H9 (cell line): ENCODE measurements at regions not wholly inside any gene's neighbourhood (a gene's known extent, or its start where the extent isn't known, plus 50 kb on each side); places are given as distances from the start of the nearest gene placed in this dataset.

Source experiments
- DNase-seq: peaks from one replicate; pipeline ENCODE4 v3.0.0-alpha.2; 2017
- H2AFZ ChIP-seq: one replicate; pipeline ENCODE4 v1.6.1; 2013; ENCODE audit warnings: mild to moderate bottlenecking, low read length, control low read depth, moderate library complexity
- H2AK5ac ChIP-seq: 2 replicates; pipeline ENCODE4 v1.6.1; 2013; ENCODE audit warnings: low read length, control low read depth, mixed read lengths; ENCODE audit not compliant: insufficient read length
- H2BK120ac ChIP-seq: one replicate; pipeline ENCODE4 v1.6.1; 2013; ENCODE audit warnings: low read depth, mild to moderate bottlenecking, low read length, control low read depth, inconsistent platforms; ENCODE audit not compliant: poor library complexity, severe bottlenecking
- H2BK12ac ChIP-seq: 2 replicates; pipeline ENCODE4 v1.6.1; 2013; ENCODE audit warnings: low read length, control low read depth, mixed read lengths, low read depth; ENCODE audit not compliant: insufficient read length
- H2BK15ac ChIP-seq: 2 replicates; pipeline ENCODE4 v1.6.1; 2013; ENCODE audit warnings: low read depth, low read length, control low read depth
- H2BK20ac ChIP-seq: one replicate; pipeline ENCODE4 v1.6.1; 2013; ENCODE audit warnings: low read depth, mild to moderate bottlenecking, low read length, control low read depth, inconsistent platforms; ENCODE audit not compliant: poor library complexity, severe bottlenecking
- H2BK5ac ChIP-seq: 2 replicates; pipeline ENCODE4 v1.6.1; 2013; ENCODE audit warnings: low read length, control low read depth, mixed read lengths; ENCODE audit not compliant: insufficient read length
- H3K14ac ChIP-seq: 2 replicates; pipeline ENCODE4 v1.6.1; 2013; ENCODE audit warnings: low read length, control low read depth; ENCODE audit not compliant: insufficient read depth
- H3K18ac ChIP-seq: 2 replicates; pipeline ENCODE4 v1.6.1; 2013; ENCODE audit warnings: low read depth, mild to moderate bottlenecking, mixed read lengths, low read length, control low read depth; ENCODE audit not compliant: insufficient read length
- H3K23ac ChIP-seq: 2 replicates; pipeline ENCODE4 v1.6.1; 2013; ENCODE audit warnings: low read length, control low read depth, mixed read lengths, low read depth; ENCODE audit not compliant: insufficient read length
- H3K23me2 ChIP-seq: 2 replicates; pipeline ENCODE4 v1.6.1; 2013; ENCODE audit warnings: low read depth, mild to moderate bottlenecking, mixed read lengths, low read length, control low read depth; ENCODE audit not compliant: insufficient read length, poor library complexity, severe bottlenecking
- H3K27ac ChIP-seq: 2 replicates; pipeline ENCODE4 v1.5.1; 2013; ENCODE audit warnings: low read length, control low read depth, mixed read lengths, low read depth; ENCODE audit not compliant: insufficient read length
- H3K27me3 ChIP-seq: 2 replicates; pipeline ENCODE4 v1.6.1; 2013; ENCODE audit warnings: low read length, control low read depth, inconsistent platforms; ENCODE audit not compliant: insufficient read depth
- H3K4ac ChIP-seq: 2 replicates; pipeline ENCODE4 v1.6.1; 2013; ENCODE audit warnings: low read depth, mild to moderate bottlenecking, control low read depth, inconsistent platforms, low read length, moderate library complexity
- H3K4me1 ChIP-seq: 2 replicates; pipeline ENCODE4 v1.6.1; 2013; ENCODE audit warnings: low read length, control low read depth, inconsistent platforms; ENCODE audit not compliant: insufficient read depth
- H3K4me2 ChIP-seq: 2 replicates; pipeline ENCODE4 v1.6.1; 2013; ENCODE audit warnings: low read length, control low read depth, mixed read lengths; ENCODE audit not compliant: insufficient read length, insufficient read depth
- H3K56ac ChIP-seq: 2 replicates; pipeline ENCODE4 v1.6.1; 2013; ENCODE audit warnings: low read depth, mild to moderate bottlenecking, mixed read lengths, low read length, control low read depth; ENCODE audit not compliant: insufficient read length
- H3K79me1 ChIP-seq: 2 replicates; pipeline ENCODE4 v1.6.1; 2013; ENCODE audit warnings: low read depth, mild to moderate bottlenecking, moderate library complexity, low read length, control low read depth, inconsistent platforms; ENCODE audit not compliant: insufficient read depth, poor library complexity, severe bottlenecking
- H3K79me2 ChIP-seq: 2 replicates; pipeline ENCODE4 v1.6.1; 2013; ENCODE audit warnings: low read length, control low read depth, inconsistent platforms; ENCODE audit not compliant: insufficient read depth
- H3K9ac ChIP-seq: 2 replicates; pipeline ENCODE4 v1.6.1; 2013; ENCODE audit warnings: low read length, control low read depth, mixed read lengths; ENCODE audit not compliant: insufficient read length; ENCODE audit errors: extremely low read depth
- H3K9me3 ChIP-seq: one replicate; pipeline ENCODE4 v1.6.1; 2013; ENCODE audit warnings: low read depth, low read length, inconsistent platforms; ENCODE audit not compliant: control insufficient read depth
- H3T11ph ChIP-seq: one replicate; pipeline ENCODE4 v1.6.1; 2013; ENCODE audit warnings: mild to moderate bottlenecking, low read length, control low read depth, inconsistent platforms
- H4K20me1 ChIP-seq: one replicate; pipeline ENCODE4 v1.6.1; 2013; ENCODE audit not compliant: control insufficient read depth, insufficient read length, insufficient read depth
- H4K5ac ChIP-seq: 2 replicates; pipeline ENCODE4 v1.6.1; 2013; ENCODE audit warnings: low read depth, mild to moderate bottlenecking, mixed read lengths, low read length, control low read depth; ENCODE audit not compliant: insufficient read length
- H4K8ac ChIP-seq: replicated peaks from 2 replicates; pipeline ENCODE4 v1.6.1; 2013; ENCODE audit warnings: low read length, control low read depth, mixed read lengths, low read depth; ENCODE audit not compliant: insufficient read length
- H4K91ac ChIP-seq: 2 replicates; pipeline ENCODE4 v1.6.1; 2013; ENCODE audit warnings: low read depth, mild to moderate bottlenecking, moderate library complexity, mixed read lengths, low read length, control low read depth; ENCODE audit not compliant: insufficient read length
- H3K27ac Mint-ChIP-seq, 3 experiments: 2 replicates in 2 of 3; 3 replicates in 1 of 3; pipeline ENCODE4 v1.8.0; 2020 to 2021; ENCODE audit warnings: mixed read lengths in 3 of 3, mild to moderate bottlenecking in 1 of 3, moderate library complexity in 1 of 3
- H3K27me3 Mint-ChIP-seq: 2 replicates; pipeline ENCODE4 v1.8.0; 2021; ENCODE audit warnings: low read depth, mild to moderate bottlenecking, moderate library complexity, mixed read lengths
- H3K36me3 Mint-ChIP-seq, 3 experiments: 2 replicates in 2 of 3; 3 replicates in 1 of 3; pipeline ENCODE4 v1.8.0; 2020 to 2021; ENCODE audit warnings: low read depth in 3 of 3, mixed read lengths in 3 of 3; ENCODE audit not compliant: insufficient read depth in 1 of 3
- H3K4me1 Mint-ChIP-seq, 2 experiments: 2 replicates each; pipeline ENCODE4 v1.8.0; 2020; ENCODE audit warnings: mixed read lengths in 2 of 2
- H3K4me3 Mint-ChIP-seq, 2 experiments: 2 replicates in 1 of 2; 3 replicates in 1 of 2; pipeline ENCODE4 v1.8.0; 2020 to 2021; ENCODE audit warnings: mild to moderate bottlenecking in 2 of 2, mixed read lengths in 2 of 2, moderate library complexity in 1 of 2
- H3K9me3 Mint-ChIP-seq, 2 experiments: 2 replicates in 1 of 2; 3 replicates in 1 of 2; pipeline ENCODE4 v1.8.0; 2020; ENCODE audit warnings: mild to moderate bottlenecking in 2 of 2, mixed read lengths in 2 of 2, moderate library complexity in 1 of 2
- CTCF ChIP-seq: fragments of 200-600 bp; sonication (generic); conservative IDR thresholded peaks from 3 replicates; pipeline ENCODE4 v1.8.0; 2021; ENCODE audit warnings: antibody characterized with exemption, mild to moderate bottlenecking
- WGBS: extraction: QIAGEN DNeasy Blood & Tissue Kit; methylation state at CpG from one replicate; pipeline ENCODE4 v1.1.7; 2013; ENCODE audit warnings: missing lambda C conversion rate, low lambda C conversion rate, mixed read lengths; ENCODE audit not compliant: insufficient read length; ENCODE audit errors: extremely low coverage; 5-methylcytosine and 5-hydroxymethylcytosine counted together

GRCh38 chr3:89690646-89691045 lies 583.2 kb downstream of the EPHA3 start:
- no peak overlapping the region for H4K5ac ChIP-seq
- no peak overlapping the region for H3K23ac ChIP-seq

More at GRCh38 chr3:89690646-89691045, 583.2 kb downstream of the EPHA3 start:
- no peak overlapping the region for H3K14ac ChIP-seq
- no peak overlapping the region for H2BK5ac ChIP-seq
- no peaks in the 10 kb centered on the region for H3K79me2 ChIP-seq
- H3K27me3 Mint-ChIP-seq = no peaks in the 10 kb centered on the region
- no peak overlapping the region for H3K18ac ChIP-seq
- H3K23me2 ChIP-seq = no peaks in the 10 kb centered on the region
- no peak overlapping the region for H4K91ac ChIP-seq
- H2BK120ac ChIP-seq = no peak overlapping the region
- no peak overlapping the region for H3K9ac ChIP-seq
- no peak overlapping the region for H3K56ac ChIP-seq
- H3K9me3 Mint-ChIP-seq = no peaks in the 10 kb centered on the region
- no peak overlapping the region for H3K27ac Mint-ChIP-seq
- TF ChIP-seq CTCF = no peak
- H3T11ph ChIP-seq = no peak overlapping the region
- H3K36me3 Mint-ChIP-seq = no peaks in the 10 kb centered on the region
- H4K8ac ChIP-seq = no peak overlapping the region
- no peaks in the 10 kb centered on the region for H3K79me1 ChIP-seq
- H3K4me2 ChIP-seq = no peak overlapping the region
- H2BK20ac ChIP-seq = no peak overlapping the region
- H3K27me3 ChIP-seq = no peaks in the 10 kb centered on the region
- H3K9me3 ChIP-seq = no peaks in the 10 kb centered on the region
- H3K4me1 ChIP-seq = no peaks in the 10 kb centered on the region
- no peaks in the 10 kb centered on the region for H4K20me1 ChIP-seq
- no peak overlapping the region for H2BK12ac ChIP-seq
- no CpG with 5 or more reads among the region's 2 CpGs for WGBS
- H3K4me3 Mint-ChIP-seq = no peak overlapping the region
- no peak overlapping the region for H3K27ac ChIP-seq
- no peak overlapping the region for H2AK5ac ChIP-seq
- no peak for DNase-seq
- H3K4ac ChIP-seq = no peak overlapping the region
- no peak overlapping the region for H2AFZ ChIP-seq
- no peak overlapping the region for H2BK15ac ChIP-seq
- H3K4me1 Mint-ChIP-seq = no peaks in the 10 kb centered on the region
